ENCODE measurements at regions not wholly inside any gene's neighbourhood (a gene's known extent, or its start where the extent isn't known, plus 50 kb on each side); places are given as distances from the start of the nearest gene placed in this dataset.
"Not testable (repeated sequence)": the region's sequence is repeated elsewhere in the genome, so short reads cannot be mapped to it uniquely, and the experiment has no call there.

GRCh38 chr5:6321078-6321477 lies 57.3 kb downstream of the MED10 start:
- no peak for DNase-seq (ENCODE audit: low read depth, low spot score)

DNA sequence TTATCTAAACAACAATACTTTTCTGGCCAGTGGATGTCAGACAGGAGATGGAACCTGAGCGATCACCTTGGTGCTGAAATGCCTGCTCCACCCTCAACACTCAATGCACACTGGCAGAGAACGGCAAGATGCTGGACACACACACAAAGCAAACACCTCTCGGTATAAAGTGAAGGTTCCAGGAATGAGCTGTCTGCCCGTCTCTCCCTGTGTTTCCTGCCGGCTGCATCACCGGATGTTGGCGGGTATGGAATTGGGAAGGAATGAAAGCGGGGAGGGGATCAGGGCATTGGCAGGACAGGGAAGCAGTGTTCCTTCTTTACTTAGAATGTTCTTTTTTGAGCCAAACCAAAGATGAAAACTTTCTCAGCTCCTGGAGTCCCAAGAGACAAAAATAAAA lies 59.2 kb downstream of the MED10 start:
- DNase-seq (ENCODE audit: low read depth, low spot score), result no peak

- no peak for DNase-seq (ENCODE audit: low read depth, low spot score)
These were observed 61.1 kb downstream of the MED10 start for GRCh38 chr5:6317116-6317798.

- no peak for DNase-seq (ENCODE audit: low read depth, low spot score)
These were observed 62.8 kb downstream of the MED10 start for GRCh38 chr5:6315580-6315979.

- no peak for DNase-seq (ENCODE audit: low read depth, low spot score)
These were observed 66.5 kb downstream of the MED10 start for GRCh38 chr5:6311568-6312501.

GRCh38 chr5:6309949-6310348 lies 68.4 kb downstream of the MED10 start:
- no peak for DNase-seq (ENCODE audit: low read depth, low spot score)

DNA sequence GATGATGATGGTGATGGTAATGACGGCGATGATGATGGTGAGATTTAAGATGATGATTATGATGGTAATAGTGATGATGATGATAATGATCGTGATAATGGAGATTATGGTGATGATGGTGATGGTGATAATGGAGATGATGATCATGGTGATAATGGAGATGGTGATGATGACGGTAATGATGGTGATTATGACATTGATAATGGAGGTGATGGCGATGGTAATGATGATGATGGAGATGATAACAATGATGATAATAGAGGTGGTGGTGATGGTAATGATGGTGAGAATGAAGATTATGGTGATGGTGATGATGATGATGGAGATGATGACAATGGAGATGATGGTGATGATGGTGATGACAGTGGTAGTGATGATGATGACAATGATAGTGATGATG lies 69.7 kb downstream of the MED10 start:
- no peak for DNase-seq (ENCODE audit: low read depth, low spot score)

DNA sequence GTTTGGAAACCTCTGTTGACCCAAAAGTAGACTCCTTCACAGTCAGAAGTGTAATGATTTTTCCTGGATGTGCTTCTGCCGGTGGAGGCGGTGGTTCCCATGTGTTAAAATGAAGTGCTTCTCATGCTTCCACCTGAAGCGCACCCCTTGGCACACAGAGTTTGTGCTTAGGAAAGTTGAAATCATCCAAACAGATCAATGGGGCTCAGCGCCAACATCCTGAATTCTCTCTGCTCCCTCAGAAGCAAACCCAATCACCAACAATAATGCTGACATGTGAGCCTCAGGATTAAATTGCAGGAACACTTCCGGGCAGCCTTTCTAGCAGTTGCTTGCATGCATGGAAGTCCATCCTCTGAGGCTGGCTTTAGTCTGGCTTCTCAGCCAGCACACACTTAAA lies 71.0 kb downstream of the MED10 start:
- DNase-seq (ENCODE audit: low read depth, low spot score), result no peak

GRCh38 chr5:6305853-6306252 lies 72.5 kb downstream of the MED10 start:
- DNase-seq (ENCODE audit: low read depth, low spot score), result no peak

- DNase-seq (ENCODE audit: low read depth, low spot score), result peak; percentile 16
These were observed 75.7 kb downstream of the MED10 start for GRCh38 chr5:6302684-6303083.

DNA sequence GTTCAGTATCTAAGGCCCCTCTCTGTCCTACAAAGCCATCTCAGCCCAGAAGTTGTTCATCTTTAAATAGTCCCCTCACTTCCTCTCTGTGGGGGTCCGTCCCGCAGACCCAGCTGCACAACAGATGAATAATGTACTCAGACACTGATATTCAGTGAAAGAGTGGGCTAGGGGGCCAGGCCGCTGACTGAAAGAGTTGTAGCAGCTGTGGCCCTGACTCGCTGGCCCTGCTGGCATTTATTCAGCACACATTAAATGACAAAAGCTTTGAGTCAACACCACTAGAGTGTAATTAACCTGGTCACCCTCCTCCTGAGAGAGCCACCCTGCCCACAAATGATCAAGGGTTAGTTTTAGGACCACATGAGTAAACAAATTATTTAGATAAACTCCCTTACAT lies 76.3 kb downstream of the MED10 start:
- DNase-seq (ENCODE audit: low read depth, low spot score), result peak; percentile 19

- DNase-seq (ENCODE audit: low read depth, low spot score), result no peak
These were observed 81.8 kb downstream of the MED10 start for GRCh38 chr5:6296524-6296923.

DNA sequence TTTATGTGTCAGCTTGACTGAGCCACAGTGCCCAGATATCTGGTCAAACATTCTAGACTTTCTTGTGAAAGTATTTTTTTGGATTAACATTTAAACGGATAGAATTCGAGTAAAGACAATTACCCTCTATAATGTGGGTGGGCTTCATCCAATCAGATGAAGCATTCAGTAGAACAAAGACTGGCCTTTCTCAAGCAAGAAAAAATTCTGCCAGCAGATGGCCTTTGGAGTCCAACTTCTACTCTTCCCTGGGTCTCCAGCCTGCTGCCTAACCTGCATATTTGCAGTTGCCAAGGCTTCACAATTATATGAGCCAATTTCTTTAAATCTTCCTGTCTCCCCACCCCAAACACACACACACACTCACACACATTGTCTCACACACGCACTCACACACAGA lies 86.4 kb downstream of the MED10 start:
- peak; percentile 40 for DNase-seq (ENCODE audit: low read depth, low spot score)

DNA sequence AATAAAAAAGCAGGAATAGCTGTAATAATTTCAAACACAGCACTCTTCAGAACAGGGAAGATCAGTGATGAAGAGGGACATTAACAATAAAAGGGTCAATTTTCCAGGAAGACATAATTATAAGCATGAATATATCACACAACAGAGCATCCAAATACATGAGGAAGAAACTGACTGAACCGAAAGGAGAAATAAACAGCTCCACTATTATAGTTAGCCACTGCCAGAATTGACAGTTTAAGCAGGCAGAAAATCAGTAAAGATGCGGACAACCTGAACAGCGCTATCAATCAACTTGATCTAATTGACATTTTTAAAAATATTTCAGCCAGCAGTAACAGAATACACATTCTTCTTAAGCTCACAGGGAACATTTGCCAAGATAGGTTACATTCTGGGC lies 89.1 kb downstream of the MED10 start:
- DNase-seq (ENCODE audit: low read depth, low spot score), result no peak

DNA sequence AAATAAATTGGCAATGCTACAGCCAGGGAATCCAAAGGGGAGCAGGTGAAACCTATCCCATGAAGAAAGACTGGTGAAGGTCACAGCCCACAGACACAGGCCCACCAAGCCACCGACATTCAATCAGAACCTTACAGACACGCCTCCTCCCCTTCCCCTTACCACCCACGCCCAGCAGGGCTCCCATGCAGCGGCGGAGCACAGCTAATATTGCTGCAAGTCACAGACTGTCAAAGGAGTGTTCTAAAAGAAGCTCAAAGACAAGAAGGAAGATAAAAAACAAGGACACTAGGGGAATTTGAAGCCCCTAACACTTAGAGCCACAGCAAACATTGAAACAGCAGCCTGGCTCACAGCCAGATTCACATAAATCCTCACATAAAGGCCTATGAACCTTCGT lies 91.2 kb downstream of the MED10 start:
- no peak for DNase-seq (ENCODE audit: low read depth, low spot score)

- no peak for DNase-seq (ENCODE audit: low read depth, low spot score)
These were observed 91.9 kb downstream of the MED10 start for GRCh38 chr5:6286404-6286803.

- not testable (repeated sequence) for DNase-seq (ENCODE audit: low read depth, low spot score)
These were observed 93.9 kb downstream of the MED10 start for GRCh38 chr5:6284491-6284890.

- no peak for DNase-seq (ENCODE audit: low read depth, low spot score)
These were observed 96.0 kb downstream of the MED10 start for GRCh38 chr5:6282352-6282751.

DNA sequence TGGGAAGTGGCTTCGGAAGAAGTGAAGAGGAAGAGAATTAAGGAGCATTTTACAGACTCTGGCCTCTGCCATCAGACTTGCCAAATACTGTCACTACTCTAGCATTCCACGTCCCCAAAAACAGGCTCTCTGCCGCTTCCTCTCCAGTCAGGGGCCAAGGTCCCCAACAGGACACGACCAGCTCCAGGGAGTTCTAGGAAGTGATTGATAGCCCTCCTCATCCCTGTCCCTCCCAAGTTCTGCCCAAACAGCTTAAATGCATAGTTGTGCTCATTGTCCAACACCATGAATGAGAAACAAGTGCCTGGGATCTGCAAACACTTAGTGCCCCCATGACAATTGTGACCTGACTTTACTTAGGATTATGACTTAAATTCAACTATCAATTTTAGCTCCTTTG lies 96.5 kb downstream of the MED10 start:
- DNase-seq (ENCODE audit: low read depth, low spot score), result no peak

- DNase-seq (ENCODE audit: low read depth, low spot score), result no peak
These were observed 97.8 kb downstream of the MED10 start for GRCh38 chr5:6280425-6281100.

GRCh38 chr5:6279607-6280006 lies 98.7 kb downstream of the MED10 start:
- no peak for DNase-seq (ENCODE audit: low read depth, low spot score)

GRCh38 chr5:6274846-6275543 lies 103.4 kb downstream of the MED10 start:
- DNase-seq (ENCODE audit: low read depth, low spot score), result no peak

All from ELF-1 (cell line).